HFF-Myc (cell line): ENCODE measurements at regions not wholly inside any gene's neighbourhood (a gene's known extent, or its start where the extent isn't known, plus 50 kb on each side); places are given as distances from the start of the nearest gene placed in this dataset.
"Not testable (repeated sequence)": the region's sequence is repeated elsewhere in the genome, so short reads cannot be mapped to it uniquely, and the experiment has no call there.

Source experiments
- DNase-seq: peaks from one replicate; pipeline ENCODE4 v3.0.0-alpha.2; 2011; ENCODE audit warnings: low read depth; ENCODE audit errors: extremely low read depth
- H3K4me3 ChIP-seq: replicated peaks from 2 replicates; pipeline ENCODE4 v1.5.1; 2011; ENCODE audit warnings: low read depth, mild to moderate bottlenecking, control low read depth, low read length
- TF ChIP-seq, protein P1 (sequence below): IDR thresholded peaks from 2 replicates; pipeline ENCODE4 v1.5.1; 2012; ENCODE audit warnings: mild to moderate bottlenecking, low read depth, low read length, control low read depth; ENCODE audit errors: missing control alignments

- no peak for DNase-seq
- TF ChIP-seq, protein P1, sequence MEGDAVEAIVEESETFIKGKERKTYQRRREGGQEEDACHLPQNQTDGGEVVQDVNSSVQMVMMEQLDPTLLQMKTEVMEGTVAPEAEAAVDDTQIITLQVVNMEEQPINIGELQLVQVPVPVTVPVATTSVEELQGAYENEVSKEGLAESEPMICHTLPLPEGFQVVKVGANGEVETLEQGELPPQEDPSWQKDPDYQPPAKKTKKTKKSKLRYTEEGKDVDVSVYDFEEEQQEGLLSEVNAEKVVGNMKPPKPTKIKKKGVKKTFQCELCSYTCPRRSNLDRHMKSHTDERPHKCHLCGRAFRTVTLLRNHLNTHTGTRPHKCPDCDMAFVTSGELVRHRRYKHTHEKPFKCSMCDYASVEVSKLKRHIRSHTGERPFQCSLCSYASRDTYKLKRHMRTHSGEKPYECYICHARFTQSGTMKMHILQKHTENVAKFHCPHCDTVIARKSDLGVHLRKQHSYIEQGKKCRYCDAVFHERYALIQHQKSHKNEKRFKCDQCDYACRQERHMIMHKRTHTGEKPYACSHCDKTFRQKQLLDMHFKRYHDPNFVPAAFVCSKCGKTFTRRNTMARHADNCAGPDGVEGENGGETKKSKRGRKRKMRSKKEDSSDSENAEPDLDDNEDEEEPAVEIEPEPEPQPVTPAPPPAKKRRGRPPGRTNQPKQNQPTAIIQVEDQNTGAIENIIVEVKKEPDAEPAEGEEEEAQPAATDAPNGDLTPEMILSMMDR = no peak
Observed at GRCh38 chr1:196121181-196121580, 487.1 kb downstream of the KCNT2 start.

GRCh38 chr1:196115646-196116045 lies 492.6 kb downstream of the KCNT2 start:
- TF ChIP-seq, protein P1 = no peak
- peak; percentile 5 for DNase-seq
- H3K4me3 ChIP-seq = no peak overlapping the region

More at GRCh38 chr1:196121181-196121580, 487.1 kb downstream of the KCNT2 start:
- no peak overlapping the region for H3K4me3 ChIP-seq

DNA sequence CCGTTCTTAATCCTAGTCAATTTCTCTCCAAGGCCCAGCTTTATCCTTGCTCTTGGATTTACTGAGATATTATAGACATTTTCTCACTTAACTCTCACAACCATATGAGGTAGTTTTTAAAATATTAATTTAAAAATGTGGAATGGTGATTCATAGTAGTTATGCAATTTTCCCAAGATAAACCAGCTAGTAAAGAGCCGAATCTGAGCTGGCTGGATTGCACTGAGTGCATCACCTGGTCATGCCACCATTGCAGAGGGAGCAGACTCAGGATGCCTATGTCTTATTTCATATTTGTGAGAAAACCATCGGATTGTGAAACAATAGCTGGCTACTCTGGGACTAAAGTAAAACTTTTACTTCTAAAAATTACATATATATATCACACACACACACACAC lies 494.0 kb downstream of the KCNT2 start:
- DNase-seq = no peak
- TF ChIP-seq, protein P1 = no peak
- H3K4me3 ChIP-seq = no peak overlapping the region

DNA sequence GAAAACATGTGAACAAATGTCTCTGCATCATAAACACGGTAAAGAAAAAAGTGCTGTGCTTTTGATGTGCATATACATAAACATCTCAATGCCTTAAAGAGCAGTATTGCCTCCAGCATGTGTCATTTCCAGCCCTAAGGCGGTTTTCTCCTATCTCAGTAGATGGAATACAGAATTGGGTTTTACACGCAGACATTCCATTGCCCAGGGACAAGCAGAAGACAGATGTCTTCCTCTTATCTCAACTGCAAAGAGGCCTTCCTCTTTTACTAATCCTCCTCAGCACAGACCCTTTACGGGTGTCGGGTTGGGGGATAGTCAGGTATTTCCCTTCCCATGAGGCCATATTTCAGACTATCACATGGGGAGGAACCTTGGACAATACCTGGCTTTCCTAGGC lies 499.2 kb downstream of the KCNT2 start:
- not testable (repeated sequence) for H3K4me3 ChIP-seq

GRCh38 chr1:196105901-196106300 lies 502.3 kb downstream of the KCNT2 start:
- TF ChIP-seq, protein P1 = no peak
- no peak for DNase-seq
- no peak overlapping the region for H3K4me3 ChIP-seq

More for the DNA sequence above, 499.2 kb downstream of the KCNT2 start:
- DNase-seq = not testable (repeated sequence)

GRCh38 chr1:196102826-196103225 lies 505.4 kb downstream of the KCNT2 start:
- no peak overlapping the region for H3K4me3 ChIP-seq
- TF ChIP-seq, protein P1 = no peak
- no peak for DNase-seq

DNA sequence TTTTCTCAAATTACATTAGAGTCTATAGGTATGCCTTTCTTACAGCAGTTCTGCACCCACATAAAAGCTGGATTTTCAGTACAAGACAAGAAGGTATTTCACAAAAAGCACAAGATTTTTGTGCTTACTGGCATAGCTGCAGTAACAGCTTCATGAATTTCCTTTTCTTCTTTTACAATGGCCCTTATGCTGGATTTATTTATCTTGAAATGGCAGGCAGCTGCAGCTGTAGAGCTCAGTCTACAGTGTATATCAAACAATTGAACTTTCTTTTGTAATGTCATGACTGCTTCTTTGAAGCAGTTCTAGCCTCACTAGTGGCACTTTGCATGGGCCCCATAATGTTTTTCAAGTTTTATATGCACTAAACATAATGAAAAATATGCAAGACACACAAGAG lies 510.2 kb downstream of the KCNT2 start:
- no peak overlapping the region for H3K4me3 ChIP-seq
- TF ChIP-seq, protein P1 = no peak
- DNase-seq = no peak
